ENCODE measurements at regions not wholly inside any gene's neighbourhood (a gene's known extent, or its start where the extent isn't known, plus 50 kb on each side); places are given as distances from the start of the nearest gene placed in this dataset.

DNA sequence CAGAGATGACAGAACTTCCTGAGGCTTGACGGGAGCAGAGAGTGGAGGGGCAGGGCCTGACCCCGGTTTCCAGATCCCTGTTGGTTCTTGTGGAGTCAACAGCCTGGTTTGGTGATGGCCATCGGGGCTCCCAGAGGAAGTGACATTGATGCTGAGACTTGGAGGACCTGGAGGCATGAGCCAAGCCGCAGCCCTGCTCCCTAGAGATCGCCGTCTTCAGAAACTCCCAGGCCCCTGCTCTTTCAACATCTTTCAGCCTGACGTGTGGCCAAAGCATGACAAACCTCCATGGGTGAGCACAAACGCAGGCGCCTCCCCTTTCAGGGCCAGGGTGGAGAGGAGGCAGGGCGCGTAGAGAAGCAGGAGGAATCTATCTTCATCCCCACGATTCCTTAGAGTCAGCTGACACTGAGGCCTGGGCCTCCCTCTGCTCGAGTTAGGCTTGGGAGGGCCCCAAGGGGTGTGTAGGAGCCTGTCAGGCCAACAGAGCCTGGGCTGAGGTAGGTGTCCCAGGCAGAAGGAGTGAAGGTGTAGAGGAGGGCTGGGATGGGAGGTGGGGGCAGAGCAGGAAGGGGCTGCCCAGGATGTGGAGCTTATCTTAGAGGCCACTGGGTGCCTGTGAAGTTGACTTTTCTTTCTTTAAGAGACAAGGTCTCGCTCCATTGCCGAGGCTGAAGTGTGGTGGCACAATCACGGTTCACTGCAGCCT is 56.1 kb upstream of the MED9 start:
- no peak overlapping the region for H3K4me3 ChIP-seq
- no peaks in the 10 kb centered on the region for H3K36me3 ChIP-seq
- 82 to 90% methylated on average over 16 of the region's 16 CpGs for WGBS, 2 donors
- no peak for TF ChIP-seq EP300 (IDR thresholded peaks at IDR 0.05)
- TF ChIP-seq POLR2AphosphoS5 (IDR thresholded peaks at IDR 0.05): peak in 1 of 4 donors; percentile 2
- peak overlapping the region in 1 of 4 donors; percentile 38 for H3K27ac ChIP-seq
- H3K27me3 ChIP-seq: no peaks in the 10 kb centered on the region
- H3K4me1 ChIP-seq: peaks cover 0 to 7% (median 3%) of the 10 kb centered on the region in 4 donors
- DNase-seq: peak; percentile 79
- H3K9me3 ChIP-seq: peaks cover 0 to 3% (median 0%) of the 10 kb centered on the region in 4 donors
- intact Hi-C loops (cut with DNase I): no loop called here

DNA sequence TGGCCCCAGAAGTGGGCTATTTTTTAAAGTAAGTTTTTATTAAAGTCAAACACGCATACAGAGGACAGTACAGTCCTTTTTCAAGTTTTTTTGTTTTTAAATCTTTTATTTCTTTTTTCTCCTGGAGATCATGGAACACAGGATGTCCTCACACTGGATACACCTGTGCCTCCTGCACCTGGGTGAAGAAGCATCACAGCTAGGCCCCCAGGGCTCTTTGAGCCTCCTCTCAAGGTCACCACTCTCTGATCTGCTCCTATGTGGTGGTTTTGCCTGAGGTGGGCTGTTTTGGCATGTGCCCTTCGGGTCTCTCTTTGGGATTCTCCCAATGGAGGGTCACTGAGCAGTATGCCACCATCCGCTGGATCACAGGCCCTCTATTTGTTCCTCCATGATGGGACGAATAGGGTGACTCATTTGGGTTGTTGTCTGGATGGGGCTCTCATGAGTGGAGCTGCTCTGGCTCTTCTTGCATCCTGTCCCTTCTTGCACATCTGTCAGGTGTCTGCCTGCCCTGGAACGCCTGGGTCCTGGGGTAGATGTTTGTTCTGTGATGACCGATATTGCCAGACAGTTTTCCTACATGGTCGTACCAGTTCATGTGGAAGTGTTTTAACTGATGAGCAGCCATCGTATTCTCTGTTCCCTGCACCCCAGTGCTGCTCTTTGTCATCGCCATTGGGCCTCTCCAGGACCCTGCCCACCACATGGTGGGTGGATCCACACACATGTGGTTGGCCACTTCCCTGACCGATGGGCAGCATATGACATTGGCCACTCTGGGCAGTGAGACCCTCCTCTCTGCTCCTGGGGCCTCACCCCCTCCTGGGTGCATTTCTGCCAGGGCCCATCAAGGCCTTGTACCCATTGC is 55.2 kb upstream of the MED9 start:
- TF ChIP-seq POLR2AphosphoS5 (IDR thresholded peaks at IDR 0.05) (no peak), EP300 (IDR thresholded peaks at IDR 0.05) (no peak)
- TF ChIP-seq, protein P1, sequence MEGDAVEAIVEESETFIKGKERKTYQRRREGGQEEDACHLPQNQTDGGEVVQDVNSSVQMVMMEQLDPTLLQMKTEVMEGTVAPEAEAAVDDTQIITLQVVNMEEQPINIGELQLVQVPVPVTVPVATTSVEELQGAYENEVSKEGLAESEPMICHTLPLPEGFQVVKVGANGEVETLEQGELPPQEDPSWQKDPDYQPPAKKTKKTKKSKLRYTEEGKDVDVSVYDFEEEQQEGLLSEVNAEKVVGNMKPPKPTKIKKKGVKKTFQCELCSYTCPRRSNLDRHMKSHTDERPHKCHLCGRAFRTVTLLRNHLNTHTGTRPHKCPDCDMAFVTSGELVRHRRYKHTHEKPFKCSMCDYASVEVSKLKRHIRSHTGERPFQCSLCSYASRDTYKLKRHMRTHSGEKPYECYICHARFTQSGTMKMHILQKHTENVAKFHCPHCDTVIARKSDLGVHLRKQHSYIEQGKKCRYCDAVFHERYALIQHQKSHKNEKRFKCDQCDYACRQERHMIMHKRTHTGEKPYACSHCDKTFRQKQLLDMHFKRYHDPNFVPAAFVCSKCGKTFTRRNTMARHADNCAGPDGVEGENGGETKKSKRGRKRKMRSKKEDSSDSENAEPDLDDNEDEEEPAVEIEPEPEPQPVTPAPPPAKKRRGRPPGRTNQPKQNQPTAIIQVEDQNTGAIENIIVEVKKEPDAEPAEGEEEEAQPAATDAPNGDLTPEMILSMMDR (IDR thresholded peaks at IDR 0.05): no peak
- DNase-seq: peak; percentile 38
- Histone ChIP-seq H3K4me3 (no peak overlapping the region), H3K27me3 (no peaks in the 10 kb centered on the region), H3K36me3 (no peaks in the 10 kb centered on the region), H3K9me3 (peaks cover 0 to 3% (median 0%) of the 10 kb centered on the region in 4 donors), H3K27ac (no peak overlapping the region), H3K4me1 (peaks cover 0 to 2% (median under 1%) of the 10 kb centered on the region in 4 donors)
- 93% methylated on average over 10 of the region's 10 CpGs for WGBS, 2 donors
- intact Hi-C loops (cut with DNase I): no loop called here

DNA sequence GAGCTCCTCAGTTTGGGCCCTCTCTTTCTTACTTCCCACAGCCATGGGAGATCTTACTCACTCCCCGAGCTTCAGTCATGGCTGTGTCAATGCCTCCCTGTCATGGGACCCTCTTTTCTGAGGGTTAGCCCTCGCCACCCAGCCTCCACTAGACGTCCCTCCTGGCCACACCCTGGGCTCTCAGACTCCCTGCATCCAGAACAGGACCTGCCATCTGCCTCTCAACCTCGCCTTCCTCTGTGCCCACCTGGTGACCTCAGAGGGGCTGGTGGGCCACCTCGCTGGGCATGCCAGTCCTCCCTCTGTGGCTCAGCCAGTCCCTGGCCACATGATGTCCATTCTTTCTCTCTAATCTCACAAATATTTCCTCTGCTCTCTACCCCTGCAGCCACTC is 54.6 kb upstream of the MED9 start:
- no peaks in the 10 kb centered on the region for H3K4me1 ChIP-seq
- H3K27ac ChIP-seq: no peak overlapping the region
- intact Hi-C loops (cut with DNase I): no loop called here
- peaks cover 0 to 3% (median 0%) of the 10 kb centered on the region in 4 donors for H3K9me3 ChIP-seq
- H3K4me3 ChIP-seq: no peak overlapping the region
- TF ChIP-seq EP300 (IDR thresholded peaks at IDR 0.05) (no peak), POLR2AphosphoS5 (IDR thresholded peaks at IDR 0.05) (no peak), POLR2A (IDR thresholded peaks at IDR 0.05) (no peak)
- WGBS, 2 donors: 85 to 87% methylated on average over 5 of the region's 5 CpGs
- peak; percentile 49 for DNase-seq
- no peaks in the 10 kb centered on the region for H3K27me3 ChIP-seq
- H3K36me3 ChIP-seq: no peaks in the 10 kb centered on the region

DNA sequence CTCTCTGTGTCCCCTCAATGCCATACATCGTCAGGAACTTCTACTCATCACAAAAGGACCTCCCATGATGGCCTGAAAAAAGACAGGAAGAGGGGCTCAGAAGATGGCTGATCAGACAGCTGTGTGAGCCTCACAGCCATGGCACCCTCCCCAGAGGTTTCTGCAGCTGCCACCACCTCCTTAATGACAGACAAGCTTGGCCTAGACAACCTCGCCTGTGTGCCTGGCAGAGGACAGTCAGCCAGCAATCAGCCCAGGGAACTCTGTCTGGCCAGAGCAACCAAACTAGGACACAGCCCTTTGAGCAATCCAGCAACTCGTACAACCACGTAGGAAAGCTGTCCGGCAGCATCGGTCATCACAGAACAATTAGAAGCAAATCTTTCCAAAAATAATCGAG is 54.2 kb upstream of the MED9 start:
- 92 to 94% methylated on average over 7 of the region's 7 CpGs for WGBS, 2 donors
- no peak overlapping the region for H3K4me3 ChIP-seq
- H3K9me3 ChIP-seq: peaks cover 0 to 3% (median 0%) of the 10 kb centered on the region in 4 donors
- no peak overlapping the region for H3K27ac ChIP-seq
- no peaks in the 10 kb centered on the region for H3K27me3 ChIP-seq
- TF ChIP-seq POLR2AphosphoS5 (IDR thresholded peaks at IDR 0.05) (no peak), POLR2A (IDR thresholded peaks at IDR 0.05) (no peak), EP300 (IDR thresholded peaks at IDR 0.05) (no peak)
- TF ChIP-seq, protein P1 (IDR thresholded peaks at IDR 0.05): no peak
- H3K36me3 ChIP-seq: no peaks in the 10 kb centered on the region
- intact Hi-C loops (cut with DNase I): no loop called here
- no peaks in the 10 kb centered on the region for H3K4me1 ChIP-seq
- peak; percentile 53 for DNase-seq

DNA sequence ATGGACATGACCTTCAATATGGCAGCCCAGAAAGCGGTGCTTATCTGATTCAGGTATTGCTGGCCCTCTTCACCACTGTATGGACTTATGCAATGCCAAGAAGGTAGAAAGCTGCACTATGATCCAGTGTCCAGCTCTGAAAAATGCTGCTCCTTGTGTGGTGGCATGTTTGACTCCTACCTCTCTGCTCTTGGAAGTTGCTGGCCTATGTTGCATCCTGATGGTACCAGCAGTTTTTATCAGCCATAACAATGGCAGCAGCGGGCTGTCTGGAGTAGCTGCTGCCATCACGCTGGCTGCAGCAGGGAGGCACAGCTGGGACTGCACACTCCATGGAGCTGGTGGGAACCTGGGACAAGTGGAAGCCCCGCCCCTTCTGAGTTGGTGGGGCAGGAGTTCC is 53.1 kb upstream of the MED9 start:
- DNase-seq: no peak
- Histone ChIP-seq H3K4me3 (no peak overlapping the region), H3K9me3 (peaks cover 0 to 3% (median 0%) of the 10 kb centered on the region in 4 donors), H3K27ac (no peak overlapping the region), H3K4me1 (no peaks in the 10 kb centered on the region), H3K36me3 (no peaks in the 10 kb centered on the region), H3K27me3 (no peaks in the 10 kb centered on the region)
- 91 to 94% methylated on average over 4 of the region's 4 CpGs for WGBS, 2 donors
- TF ChIP-seq POLR2AphosphoS5 (IDR thresholded peaks at IDR 0.05) (no peak), EP300 (IDR thresholded peaks at IDR 0.05) (no peak), POLR2A (IDR thresholded peaks at IDR 0.05) (no peak)
- TF ChIP-seq, protein P1 (IDR thresholded peaks at IDR 0.05): no peak
- intact Hi-C loops (cut with DNase I): no loop called here

All from sigmoid colon (tissue), 6 donors.